ENCODE measurements at regions not wholly inside any gene's neighbourhood (a gene's known extent, or its start where the extent isn't known, plus 50 kb on each side); places are given as distances from the start of the nearest gene placed in this dataset.

DNA sequence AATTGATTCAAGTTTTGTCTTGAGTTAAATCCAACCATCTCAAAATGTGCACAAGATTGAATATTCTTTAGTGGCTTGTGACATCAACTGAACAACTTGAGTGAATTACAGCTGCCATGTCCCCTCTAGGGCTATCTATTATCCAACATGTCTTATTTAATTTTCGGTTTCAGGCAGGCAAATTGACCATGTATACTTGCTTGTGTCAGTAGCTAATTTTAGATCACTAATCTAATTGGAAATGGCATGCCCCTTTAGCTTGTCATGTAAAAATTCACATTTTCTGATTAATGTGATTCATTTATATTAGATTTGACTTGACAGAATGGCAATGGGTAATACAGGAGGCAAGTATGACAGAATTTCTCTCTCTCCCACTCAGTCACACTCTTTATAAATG lies 93.2 kb upstream of the NR0B1 start:
- TF ChIP-seq, protein P1, sequence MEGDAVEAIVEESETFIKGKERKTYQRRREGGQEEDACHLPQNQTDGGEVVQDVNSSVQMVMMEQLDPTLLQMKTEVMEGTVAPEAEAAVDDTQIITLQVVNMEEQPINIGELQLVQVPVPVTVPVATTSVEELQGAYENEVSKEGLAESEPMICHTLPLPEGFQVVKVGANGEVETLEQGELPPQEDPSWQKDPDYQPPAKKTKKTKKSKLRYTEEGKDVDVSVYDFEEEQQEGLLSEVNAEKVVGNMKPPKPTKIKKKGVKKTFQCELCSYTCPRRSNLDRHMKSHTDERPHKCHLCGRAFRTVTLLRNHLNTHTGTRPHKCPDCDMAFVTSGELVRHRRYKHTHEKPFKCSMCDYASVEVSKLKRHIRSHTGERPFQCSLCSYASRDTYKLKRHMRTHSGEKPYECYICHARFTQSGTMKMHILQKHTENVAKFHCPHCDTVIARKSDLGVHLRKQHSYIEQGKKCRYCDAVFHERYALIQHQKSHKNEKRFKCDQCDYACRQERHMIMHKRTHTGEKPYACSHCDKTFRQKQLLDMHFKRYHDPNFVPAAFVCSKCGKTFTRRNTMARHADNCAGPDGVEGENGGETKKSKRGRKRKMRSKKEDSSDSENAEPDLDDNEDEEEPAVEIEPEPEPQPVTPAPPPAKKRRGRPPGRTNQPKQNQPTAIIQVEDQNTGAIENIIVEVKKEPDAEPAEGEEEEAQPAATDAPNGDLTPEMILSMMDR (IDR thresholded peaks at IDR 0.05 in 2 of 3, conservative IDR thresholded peaks at IDR 0.05 in 1 of 3; ENCODE audit: insufficient read depth in 2 of 3, low read depth in 1 of 3, low read length in 3 of 3) = no peak
- TF ChIP-seq MYNN (IDR thresholded peaks at IDR 0.05) (no peak), MYNN (CRISPR knock-in tag; IDR thresholded peaks at IDR 0.05) (no peak), ZNF717 (CRISPR knock-in tag; IDR thresholded peaks at IDR 0.05) (no peak)
